ENCODE measurements at regions not wholly inside any gene's neighbourhood (a gene's known extent, or its start where the extent isn't known, plus 50 kb on each side); places are given as distances from the start of the nearest gene placed in this dataset.

- intact Hi-C loops (cut with micrococcal nuclease) (loop anchor here (10.0 kb wide), 1 partner anchor 434 kb away; no protein-coding TSS in a partner anchor), in situ Hi-C loops (cut with MboI; ENCODE audit: low sequenced_read_pairs) (no loop called here), dilution Hi-C loops (cut with HindIII; ENCODE audit: low sequenced_read_pairs, unreplicated experiment) (no loop called here)
- no peak for ATAC-seq (ENCODE audit: low read depth)
- H3K4ac ChIP-seq (ENCODE audit: low read depth, low read length): no peak overlapping the region
- H2BK15ac ChIP-seq (ENCODE audit: low read depth, low read length): no peak overlapping the region
- no peak overlapping the region for H3K27ac ChIP-seq (ENCODE audit: insufficient read depth, low read length)
- H3K4me3 ChIP-seq (ENCODE audit: insufficient read depth, low read depth, low read length): no peak overlapping the region
- H2BK120ac ChIP-seq (ENCODE audit: low read depth, low read length): no peak overlapping the region
- H3K36me3 ChIP-seq (ENCODE audit: control insufficient read depth, insufficient read depth, low read length): no peaks in the 10 kb centered on the region
- no peaks in the 10 kb centered on the region for H3K9me1 ChIP-seq (ENCODE audit: insufficient read depth, low read length)
- H2AK9ac ChIP-seq (replicated peaks; ENCODE audit: low read depth, low read length, poor library complexity): no peak overlapping the region
- H4K5ac ChIP-seq (ENCODE audit: low read depth, low read length): no peak overlapping the region
- H4K91ac ChIP-seq (ENCODE audit: insufficient read depth, low read depth, low read length): no peak overlapping the region
- CTCF ChIA-PET: no interaction called here
- no peak overlapping the region for H3K56ac ChIP-seq (ENCODE audit: extremely low read depth, insufficient read depth, low read length)
- no CpG with 5 or more reads among the region's 4 CpGs for WGBS, 2 experiments (ENCODE audit: extremely low coverage in 2 of 2, insufficient read length in 1 of 2)
- no peaks in the 10 kb centered on the region for H4K20me1 ChIP-seq (ENCODE audit: insufficient read depth, low read length)
- H3K14ac ChIP-seq (replicated peaks; ENCODE audit: low read depth, low read length): no peak overlapping the region
- no peak overlapping the region for H3K18ac ChIP-seq (ENCODE audit: low read depth, low read length)
- BruUV-seq (replicated peaks): no TSS peak
- H3K27me3 ChIP-seq (ENCODE audit: control insufficient read depth, insufficient read depth, low read length): no peaks in the 10 kb centered on the region; the same call in 1 of the 2 replicates
- POLR2A ChIA-PET (ENCODE audit: unreplicated experiment): no interaction called here
- H2AK5ac ChIP-seq (ENCODE audit: low read depth, low read length): no peak overlapping the region
- TF ChIP-seq RCOR1 (IDR thresholded peaks at IDR 0.05; ENCODE audit: insufficient replicate concordance, low read length) (no peak), BHLHE40 (IDR thresholded peaks at IDR 0.05; ENCODE audit: low read depth, low read length) (no peak), MAZ (IDR thresholded peaks at IDR 0.05; ENCODE audit: borderline replicate concordance, low read depth, low read length) (no peak), CTCF (conservative IDR thresholded peaks at IDR 0.05; ENCODE audit: low read depth, low read length) (no peak), SMC3 (IDR thresholded peaks at IDR 0.05; ENCODE audit: low read depth, low read length) (no peak), USF2 (IDR thresholded peaks at IDR 0.05; ENCODE audit: low read depth, low read length) (no peak), CHD1 (IDR thresholded peaks at IDR 0.05; ENCODE audit: low read depth, low read length) (no peak), FOS (IDR thresholded peaks at IDR 0.05; ENCODE audit: low read depth, low read length) (no peak), RFX5 (IDR thresholded peaks at IDR 0.05; ENCODE audit: low read depth, low read length) (no peak), CEBPB (IDR thresholded peaks at IDR 0.05; ENCODE audit: low read depth, low read length) (no peak), NFE2L2 (IDR thresholded peaks at IDR 0.05; ENCODE audit: low read depth, low read length) (no peak), MXI1 (IDR thresholded peaks at IDR 0.05; ENCODE audit: borderline replicate concordance, low read depth, low read length) (no peak), RAD21 (IDR thresholded peaks at IDR 0.05; ENCODE audit: low read length) (no peak), POLR2A (IDR thresholded peaks at IDR 0.05; ENCODE audit: low read depth, low read length) (no peak), ELK1 (IDR thresholded peaks at IDR 0.05; ENCODE audit: borderline replicate concordance, low read depth, low read length) (no peak), MAFK (IDR thresholded peaks at IDR 0.05; ENCODE audit: low read depth, low read length) (no peak)
- no peak overlapping the region for H2BK5ac ChIP-seq (ENCODE audit: low read depth, low read length, poor library complexity, severe bottlenecking)
- no peaks in the 10 kb centered on the region for H3K9me3 ChIP-seq (ENCODE audit: control insufficient read depth, insufficient read depth, low read length)
- H2BK20ac ChIP-seq (ENCODE audit: low read depth, low read length): no peak overlapping the region
- H4K8ac ChIP-seq (ENCODE audit: low read depth in 2 of 2, low read length in 2 of 2): no peak overlapping the region
- H3K4me2 ChIP-seq (ENCODE audit: low read depth, low read length): no peak overlapping the region
- H3K9ac ChIP-seq (ENCODE audit: low read depth, low read length): no peak overlapping the region
- no peak for DNase-seq
- H3K4me1 ChIP-seq (ENCODE audit: control insufficient read depth, insufficient read depth, low read length): no peaks in the 10 kb centered on the region
- H3K23ac ChIP-seq (ENCODE audit: low read depth, low read length): no peak overlapping the region
- no peaks in the 10 kb centered on the region for H3K79me1 ChIP-seq (ENCODE audit: low read depth in 1 of 2, low read length in 2 of 2)
- no peak overlapping the region for H2AFZ ChIP-seq (replicated peaks; ENCODE audit: low read length, poor library complexity)
These were observed 187.9 kb upstream of the LYSMD4 start for GRCh38 chr15:99921101-99921500.
